Breast epithelium (tissue), 4 donors: ENCODE measurements at regions not wholly inside any gene's neighbourhood (a gene's known extent, or its start where the extent isn't known, plus 50 kb on each side); places are given as distances from the start of the nearest gene placed in this dataset.

Experiments used
- DNase-seq, 2 donors: peaks; one replicate each; pipeline ENCODE4 v3.0.0-alpha.2; 2019; ENCODE audit warnings: low spot score in 2 of 2
- H3K27ac ChIP-seq, 2 donors: fragments of 200-600 bp; sonication (generic) in 1 of 2; one replicate each; pipeline ENCODE4 v1.5.1; 2016 to 2019; ENCODE audit warnings: mild to moderate bottlenecking in 1 of 2
- H3K27me3 ChIP-seq, 2 donors: fragments of 200-600 bp; sonication (generic) in 1 of 2; one replicate each; pipeline versions ENCODE4 v1.5.1 to v1.6.0; 2017 to 2019; ENCODE audit warnings: control low read depth in 1 of 2, mild to moderate bottlenecking in 1 of 2
- H3K36me3 ChIP-seq: fragments of 200-600 bp; one replicate; pipeline ENCODE4 v1.5.1; 2019
- H3K4me1 ChIP-seq, 2 donors: fragments of 200-600 bp; sonication (generic); one replicate each; pipeline ENCODE4 v1.5.1; 2016 to 2019; ENCODE audit warnings: control low read depth in 1 of 2
- H3K4me3 ChIP-seq, 3 donors: fragments of 200-600 bp; sonication (generic); 1 replicate in 2 of 3; 2 replicates in 1 of 3; pipeline ENCODE4 v1.5.1; 2016 to 2019; ENCODE audit warnings: mild to moderate bottlenecking in 3 of 3, moderate library complexity in 2 of 3
- H3K9me3 ChIP-seq, 2 donors: fragments of 200-600 bp; sonication (generic) in 1 of 2; one replicate each; pipeline ENCODE4 v1.5.1; 2016 to 2019; ENCODE audit warnings: control low read depth in 1 of 2
- POLR2A ChIP-seq: fragments of 450-650 bp; IDR thresholded peaks from one replicate; pipeline ENCODE4 v1.6.1; 2016; ENCODE audit warnings: antibody characterized with exemption, mild to moderate bottlenecking, moderate library complexity
- POLR2AphosphoS5 ChIP-seq, 3 donors: sonication (generic); formaldehyde crosslinking; IDR thresholded peaks; one replicate each; pipeline ENCODE4 v1.6.1; 2017; ENCODE audit warnings: antibody characterized with exemption in 3 of 3
- intact Hi-C: fragments of 100-400 bp; cut with DNase I; formaldehyde crosslinking; loops from one replicate; pipeline ENCODE4 v1.15.1; 2023; ENCODE audit warnings: low total_unique reads
- TF ChIP-seq, protein P1 (sequence below), 3 donors: fragments of 450-650 bp; IDR thresholded peaks; one replicate each; pipeline ENCODE4 v1.5.1; 2016 to 2017; ENCODE audit warnings: antibody characterized with exemption in 3 of 3, mild to moderate bottlenecking in 3 of 3, moderate library complexity in 3 of 3

DNA sequence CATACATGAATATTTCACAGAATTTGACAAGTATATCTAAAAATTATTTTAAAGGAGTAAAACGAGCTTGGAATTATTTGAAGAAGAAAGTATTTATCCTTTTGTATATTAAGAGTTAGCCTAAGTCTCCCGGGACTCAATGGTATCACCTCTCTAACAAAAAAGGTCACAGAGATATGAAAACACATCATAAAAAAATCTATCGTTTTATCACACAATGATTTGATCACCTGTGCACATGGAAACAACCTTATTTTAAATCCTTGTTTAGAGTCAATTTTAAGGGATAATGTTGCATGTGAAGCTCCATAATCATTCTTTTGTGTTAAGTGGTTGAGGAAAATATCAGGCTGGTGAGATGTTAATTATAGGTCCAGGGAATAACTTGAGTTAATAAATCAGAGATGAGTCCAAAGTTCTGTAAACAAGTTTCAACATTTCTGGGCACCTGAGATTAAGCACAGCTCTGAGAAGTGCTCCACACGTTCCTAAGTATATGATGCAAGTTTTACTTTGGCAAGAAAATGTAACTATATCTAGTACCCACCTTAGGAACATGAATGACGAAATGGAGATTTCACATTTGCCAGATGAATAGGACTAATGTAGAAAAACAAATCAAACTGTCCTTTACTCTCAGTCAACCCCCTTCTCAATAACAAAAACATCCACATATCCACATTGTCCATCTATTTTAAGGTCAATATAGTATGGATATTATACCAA, 148.5 kb upstream of the AKR1E2 start:
- DNase-seq, result no peak
- Histone ChIP-seq H3K4me1 (no peaks in the 10 kb centered on the region), H3K27ac (no peak overlapping the region), H3K9me3 (no peaks in the 10 kb centered on the region), H3K27me3 (no peaks in the 10 kb centered on the region), H3K4me3 (no peak overlapping the region), H3K36me3 (no peaks in the 10 kb centered on the region)
- no peak for TF ChIP-seq POLR2A
- TF ChIP-seq, protein P1, sequence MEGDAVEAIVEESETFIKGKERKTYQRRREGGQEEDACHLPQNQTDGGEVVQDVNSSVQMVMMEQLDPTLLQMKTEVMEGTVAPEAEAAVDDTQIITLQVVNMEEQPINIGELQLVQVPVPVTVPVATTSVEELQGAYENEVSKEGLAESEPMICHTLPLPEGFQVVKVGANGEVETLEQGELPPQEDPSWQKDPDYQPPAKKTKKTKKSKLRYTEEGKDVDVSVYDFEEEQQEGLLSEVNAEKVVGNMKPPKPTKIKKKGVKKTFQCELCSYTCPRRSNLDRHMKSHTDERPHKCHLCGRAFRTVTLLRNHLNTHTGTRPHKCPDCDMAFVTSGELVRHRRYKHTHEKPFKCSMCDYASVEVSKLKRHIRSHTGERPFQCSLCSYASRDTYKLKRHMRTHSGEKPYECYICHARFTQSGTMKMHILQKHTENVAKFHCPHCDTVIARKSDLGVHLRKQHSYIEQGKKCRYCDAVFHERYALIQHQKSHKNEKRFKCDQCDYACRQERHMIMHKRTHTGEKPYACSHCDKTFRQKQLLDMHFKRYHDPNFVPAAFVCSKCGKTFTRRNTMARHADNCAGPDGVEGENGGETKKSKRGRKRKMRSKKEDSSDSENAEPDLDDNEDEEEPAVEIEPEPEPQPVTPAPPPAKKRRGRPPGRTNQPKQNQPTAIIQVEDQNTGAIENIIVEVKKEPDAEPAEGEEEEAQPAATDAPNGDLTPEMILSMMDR (IDR thresholded peaks at IDR 0.05), result no peak
- no peak for TF ChIP-seq POLR2AphosphoS5 (IDR thresholded peaks at IDR 0.05)
- intact Hi-C loops, result no loop called here

- no peaks in the 10 kb centered on the region for H3K36me3 ChIP-seq
- no peaks in the 10 kb centered on the region for H3K4me1 ChIP-seq
- H3K27me3 ChIP-seq, result no peaks in the 10 kb centered on the region
- intact Hi-C loops, result no loop called here
- DNase-seq, result no peak
- H3K27ac ChIP-seq, result no peak overlapping the region
- TF ChIP-seq, protein P1 (IDR thresholded peaks at IDR 0.05), result no peak
- TF ChIP-seq POLR2AphosphoS5 (IDR thresholded peaks at IDR 0.05), result no peak
- TF ChIP-seq POLR2A, result no peak
- H3K9me3 ChIP-seq, result no peaks in the 10 kb centered on the region
- H3K4me3 ChIP-seq, result no peak overlapping the region
These were observed 149.4 kb upstream of the AKR1E2 start for GRCh38 chr10:4676566-4676965.

DNA sequence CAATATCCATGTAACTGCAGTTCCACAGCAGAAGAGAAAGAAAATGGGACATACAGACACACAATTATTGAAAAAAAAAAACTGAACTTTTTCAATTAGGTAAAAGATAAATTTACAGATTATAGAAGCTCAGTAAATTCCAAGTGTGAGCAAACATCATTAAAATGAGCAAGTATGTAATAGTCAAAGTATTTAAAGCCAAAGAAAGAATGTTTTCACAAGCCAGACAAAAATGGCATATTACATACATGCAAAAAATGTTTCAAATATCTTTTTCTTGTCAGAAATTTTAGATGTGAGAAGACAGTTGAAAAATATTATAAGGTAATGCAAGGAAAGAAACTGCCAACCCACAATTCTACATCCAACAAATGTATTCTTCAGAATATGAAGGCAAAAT, 150.2 kb upstream of the AKR1E2 start:
- no peak for DNase-seq
- H3K27ac ChIP-seq, result no peak overlapping the region
- no peaks in the 10 kb centered on the region for H3K9me3 ChIP-seq
- no peak overlapping the region for H3K4me3 ChIP-seq
- no peaks in the 10 kb centered on the region for H3K36me3 ChIP-seq
- H3K27me3 ChIP-seq, result no peaks in the 10 kb centered on the region
- no peak for TF ChIP-seq POLR2AphosphoS5 (IDR thresholded peaks at IDR 0.05)
- TF ChIP-seq, protein P1 (IDR thresholded peaks at IDR 0.05), result no peak
- TF ChIP-seq POLR2A, result no peak
- no peaks in the 10 kb centered on the region for H3K4me1 ChIP-seq
- intact Hi-C loops, result no loop called here

DNA sequence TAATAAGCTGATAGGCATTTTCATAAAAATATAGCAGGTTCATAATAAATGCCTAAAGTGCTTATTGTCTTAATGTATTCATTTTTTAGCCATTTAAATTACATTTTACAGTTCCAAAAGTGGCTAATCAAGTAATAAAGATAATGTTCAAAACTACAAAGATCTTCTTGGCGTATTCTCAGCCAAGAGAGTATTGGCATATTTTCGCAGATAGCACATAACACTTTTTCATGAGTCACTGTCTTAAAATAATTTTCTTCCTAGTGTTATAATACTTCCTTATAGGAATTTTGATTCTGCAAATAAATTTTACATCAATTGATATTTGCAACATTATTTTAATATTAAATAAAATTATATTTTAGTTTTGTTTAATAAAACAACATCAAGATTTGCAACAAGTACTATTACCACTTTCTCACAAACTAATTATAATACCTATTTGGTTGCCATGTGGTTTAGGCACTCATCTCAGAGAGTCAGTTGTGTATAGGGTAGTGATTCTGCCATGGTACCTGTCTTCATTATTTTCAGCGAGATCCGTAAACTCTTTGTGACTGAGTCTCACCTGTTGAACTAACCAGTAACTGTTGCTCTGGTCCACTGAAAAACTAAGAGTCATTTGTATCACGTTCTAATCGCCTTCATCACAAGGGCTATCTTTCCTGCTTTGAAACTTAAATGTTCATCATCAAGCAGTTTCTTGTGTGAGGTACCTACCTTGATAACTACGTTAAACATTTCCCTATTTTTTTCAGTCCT, 152.5 kb upstream of the AKR1E2 start:
- TF ChIP-seq POLR2A (no peak), POLR2AphosphoS5 (IDR thresholded peaks at IDR 0.05) (no peak)
- TF ChIP-seq, protein P1 (IDR thresholded peaks at IDR 0.05), result no peak
- Histone ChIP-seq H3K9me3 (no peaks in the 10 kb centered on the region), H3K4me3 (no peak overlapping the region), H3K36me3 (no peaks in the 10 kb centered on the region), H3K27ac (no peak overlapping the region), H3K27me3 (no peaks in the 10 kb centered on the region), H3K4me1 (no peaks in the 10 kb centered on the region)
- DNase-seq, result no peak
- intact Hi-C loops, result no loop called here

DNA sequence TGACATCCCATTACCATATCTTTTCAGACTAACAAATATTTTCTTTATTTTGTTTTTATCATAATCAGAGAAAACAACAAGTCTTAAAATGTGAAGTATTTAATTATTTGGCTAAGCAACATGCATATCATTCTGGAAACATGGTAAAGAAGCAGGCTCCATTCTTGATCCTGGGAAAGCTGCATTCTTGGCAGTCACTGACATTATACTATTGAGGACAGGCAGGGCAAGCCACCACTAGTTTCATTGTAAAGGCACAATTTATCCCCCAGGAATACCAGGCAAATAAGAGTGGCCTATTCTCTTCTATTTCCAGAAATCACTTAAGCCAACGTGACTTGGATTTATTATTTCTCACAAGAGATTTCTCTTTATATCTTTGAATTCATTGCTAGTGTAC, 153.8 kb upstream of the AKR1E2 start:
- H3K9me3 ChIP-seq, result no peaks in the 10 kb centered on the region
- no peak for DNase-seq
- no peak overlapping the region for H3K4me3 ChIP-seq
- intact Hi-C loops, result no loop called here
- H3K27me3 ChIP-seq, result no peaks in the 10 kb centered on the region
- peak overlapping the region; percentile 61 to 78 for H3K27ac ChIP-seq
- no peaks in the 10 kb centered on the region for H3K4me1 ChIP-seq
- TF ChIP-seq POLR2A, result no peak
- no peak for TF ChIP-seq POLR2AphosphoS5 (IDR thresholded peaks at IDR 0.05)
- TF ChIP-seq, protein P1 (IDR thresholded peaks at IDR 0.05), result no peak
- H3K36me3 ChIP-seq, result no peaks in the 10 kb centered on the region
